ENCODE measurements at regions not wholly inside any gene's neighbourhood (a gene's known extent, or its start where the extent isn't known, plus 50 kb on each side); places are given as distances from the start of the nearest gene placed in this dataset.

DNA sequence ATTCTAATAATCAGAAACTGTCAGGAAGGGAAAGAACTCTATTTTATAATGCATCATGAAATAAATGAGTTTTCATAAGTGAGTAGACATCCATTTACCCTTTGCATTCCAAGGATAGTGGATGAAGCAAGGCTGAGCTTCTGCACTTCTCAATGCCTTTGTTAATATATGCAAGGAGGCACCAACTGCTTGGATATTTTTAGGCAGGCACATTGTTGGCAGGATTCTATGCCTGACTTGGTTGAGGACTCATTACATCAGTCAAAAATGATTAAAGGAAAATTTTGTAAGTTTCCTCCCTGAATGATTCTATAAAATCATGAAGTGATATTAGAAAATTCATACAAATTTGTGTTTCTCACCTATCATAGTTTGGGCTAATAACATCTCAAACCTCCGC, 612.2 kb upstream of the POM121L12 start:
- TF ChIP-seq, protein P1, sequence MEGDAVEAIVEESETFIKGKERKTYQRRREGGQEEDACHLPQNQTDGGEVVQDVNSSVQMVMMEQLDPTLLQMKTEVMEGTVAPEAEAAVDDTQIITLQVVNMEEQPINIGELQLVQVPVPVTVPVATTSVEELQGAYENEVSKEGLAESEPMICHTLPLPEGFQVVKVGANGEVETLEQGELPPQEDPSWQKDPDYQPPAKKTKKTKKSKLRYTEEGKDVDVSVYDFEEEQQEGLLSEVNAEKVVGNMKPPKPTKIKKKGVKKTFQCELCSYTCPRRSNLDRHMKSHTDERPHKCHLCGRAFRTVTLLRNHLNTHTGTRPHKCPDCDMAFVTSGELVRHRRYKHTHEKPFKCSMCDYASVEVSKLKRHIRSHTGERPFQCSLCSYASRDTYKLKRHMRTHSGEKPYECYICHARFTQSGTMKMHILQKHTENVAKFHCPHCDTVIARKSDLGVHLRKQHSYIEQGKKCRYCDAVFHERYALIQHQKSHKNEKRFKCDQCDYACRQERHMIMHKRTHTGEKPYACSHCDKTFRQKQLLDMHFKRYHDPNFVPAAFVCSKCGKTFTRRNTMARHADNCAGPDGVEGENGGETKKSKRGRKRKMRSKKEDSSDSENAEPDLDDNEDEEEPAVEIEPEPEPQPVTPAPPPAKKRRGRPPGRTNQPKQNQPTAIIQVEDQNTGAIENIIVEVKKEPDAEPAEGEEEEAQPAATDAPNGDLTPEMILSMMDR (conservative IDR thresholded peaks at IDR 0.05; ENCODE audit: low read depth, low read length): no peak
- TF ChIP-seq POLR2A (IDR thresholded peaks at IDR 0.05; ENCODE audit: low read depth, low read length) (no peak), FOS (IDR thresholded peaks at IDR 0.05; ENCODE audit: low read depth, low read length) (no peak), MXI1 (IDR thresholded peaks at IDR 0.05; ENCODE audit: borderline replicate concordance, low read depth, low read length) (no peak), RAD21 (IDR thresholded peaks at IDR 0.05; ENCODE audit: low read length) (no peak), CHD1 (IDR thresholded peaks at IDR 0.05; ENCODE audit: low read depth, low read length) (no peak)
